ENCODE measurements at regions not wholly inside any gene's neighbourhood (a gene's known extent, or its start where the extent isn't known, plus 50 kb on each side); places are given as distances from the start of the nearest gene placed in this dataset.

DNA sequence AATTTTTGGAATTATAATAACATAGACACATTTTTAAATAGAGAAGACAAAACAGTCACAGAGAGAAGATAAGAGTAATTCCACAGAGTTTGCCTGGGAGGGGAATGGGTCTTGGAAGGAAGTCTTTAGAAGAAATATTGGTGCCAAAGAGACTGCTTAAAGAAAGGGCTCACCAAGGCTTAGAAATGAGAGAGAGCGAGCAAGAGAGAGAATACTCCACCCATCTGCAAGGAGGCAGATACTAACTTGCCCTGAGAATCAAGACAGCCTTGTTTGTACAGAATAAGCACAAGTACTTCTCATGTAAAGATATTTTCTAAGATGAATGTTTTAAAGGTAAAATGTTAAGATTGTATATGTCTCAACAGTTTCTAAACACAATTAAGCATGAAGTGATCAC lies 165.5 kb downstream of the SLC38A4 start:
- TF ChIP-seq, protein P1, sequence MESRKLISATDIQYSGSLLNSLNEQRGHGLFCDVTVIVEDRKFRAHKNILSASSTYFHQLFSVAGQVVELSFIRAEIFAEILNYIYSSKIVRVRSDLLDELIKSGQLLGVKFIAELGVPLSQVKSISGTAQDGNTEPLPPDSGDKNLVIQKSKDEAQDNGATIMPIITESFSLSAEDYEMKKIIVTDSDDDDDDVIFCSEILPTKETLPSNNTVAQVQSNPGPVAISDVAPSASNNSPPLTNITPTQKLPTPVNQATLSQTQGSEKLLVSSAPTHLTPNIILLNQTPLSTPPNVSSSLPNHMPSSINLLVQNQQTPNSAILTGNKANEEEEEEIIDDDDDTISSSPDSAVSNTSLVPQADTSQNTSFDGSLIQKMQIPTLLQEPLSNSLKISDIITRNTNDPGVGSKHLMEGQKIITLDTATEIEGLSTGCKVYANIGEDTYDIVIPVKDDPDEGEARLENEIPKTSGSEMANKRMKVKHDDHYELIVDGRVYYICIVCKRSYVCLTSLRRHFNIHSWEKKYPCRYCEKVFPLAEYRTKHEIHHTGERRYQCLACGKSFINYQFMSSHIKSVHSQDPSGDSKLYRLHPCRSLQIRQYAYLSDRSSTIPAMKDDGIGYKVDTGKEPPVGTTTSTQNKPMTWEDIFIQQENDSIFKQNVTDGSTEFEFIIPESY (IDR thresholded peaks at IDR 0.05; ENCODE audit: extremely low read depth, insufficient replicate concordance, low read length): no peak
- TF ChIP-seq SRF (IDR thresholded peaks at IDR 0.05; ENCODE audit: low read depth): no peak
- TF ChIP-seq, protein P2, sequence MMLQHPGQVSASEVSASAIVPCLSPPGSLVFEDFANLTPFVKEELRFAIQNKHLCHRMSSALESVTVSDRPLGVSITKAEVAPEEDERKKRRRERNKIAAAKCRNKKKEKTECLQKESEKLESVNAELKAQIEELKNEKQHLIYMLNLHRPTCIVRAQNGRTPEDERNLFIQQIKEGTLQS (IDR thresholded peaks at IDR 0.05): no peak
- TF ChIP-seq, protein P3, sequence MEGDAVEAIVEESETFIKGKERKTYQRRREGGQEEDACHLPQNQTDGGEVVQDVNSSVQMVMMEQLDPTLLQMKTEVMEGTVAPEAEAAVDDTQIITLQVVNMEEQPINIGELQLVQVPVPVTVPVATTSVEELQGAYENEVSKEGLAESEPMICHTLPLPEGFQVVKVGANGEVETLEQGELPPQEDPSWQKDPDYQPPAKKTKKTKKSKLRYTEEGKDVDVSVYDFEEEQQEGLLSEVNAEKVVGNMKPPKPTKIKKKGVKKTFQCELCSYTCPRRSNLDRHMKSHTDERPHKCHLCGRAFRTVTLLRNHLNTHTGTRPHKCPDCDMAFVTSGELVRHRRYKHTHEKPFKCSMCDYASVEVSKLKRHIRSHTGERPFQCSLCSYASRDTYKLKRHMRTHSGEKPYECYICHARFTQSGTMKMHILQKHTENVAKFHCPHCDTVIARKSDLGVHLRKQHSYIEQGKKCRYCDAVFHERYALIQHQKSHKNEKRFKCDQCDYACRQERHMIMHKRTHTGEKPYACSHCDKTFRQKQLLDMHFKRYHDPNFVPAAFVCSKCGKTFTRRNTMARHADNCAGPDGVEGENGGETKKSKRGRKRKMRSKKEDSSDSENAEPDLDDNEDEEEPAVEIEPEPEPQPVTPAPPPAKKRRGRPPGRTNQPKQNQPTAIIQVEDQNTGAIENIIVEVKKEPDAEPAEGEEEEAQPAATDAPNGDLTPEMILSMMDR (IDR thresholded peaks at IDR 0.05 in 2 of 3, conservative IDR thresholded peaks at IDR 0.05 in 1 of 3; ENCODE audit: borderline replicate concordance in 1 of 3, insufficient read depth in 1 of 3, low read depth in 2 of 3, low read length in 2 of 3): no peak
- no peak for TF ChIP-seq POLR2A (IDR thresholded peaks at IDR 0.05; ENCODE audit: borderline replicate concordance, extremely low read depth, insufficient read depth, insufficient read length)
- no peak for TF ChIP-seq EZH2phosphoT487 (IDR thresholded peaks at IDR 0.05; ENCODE audit: borderline replicate concordance)
- TF ChIP-seq TCF7L2 (IDR thresholded peaks at IDR 0.05; ENCODE audit: borderline replicate concordance, extremely low read depth, insufficient read depth, insufficient read length): no peak
- TF ChIP-seq, protein P4, sequence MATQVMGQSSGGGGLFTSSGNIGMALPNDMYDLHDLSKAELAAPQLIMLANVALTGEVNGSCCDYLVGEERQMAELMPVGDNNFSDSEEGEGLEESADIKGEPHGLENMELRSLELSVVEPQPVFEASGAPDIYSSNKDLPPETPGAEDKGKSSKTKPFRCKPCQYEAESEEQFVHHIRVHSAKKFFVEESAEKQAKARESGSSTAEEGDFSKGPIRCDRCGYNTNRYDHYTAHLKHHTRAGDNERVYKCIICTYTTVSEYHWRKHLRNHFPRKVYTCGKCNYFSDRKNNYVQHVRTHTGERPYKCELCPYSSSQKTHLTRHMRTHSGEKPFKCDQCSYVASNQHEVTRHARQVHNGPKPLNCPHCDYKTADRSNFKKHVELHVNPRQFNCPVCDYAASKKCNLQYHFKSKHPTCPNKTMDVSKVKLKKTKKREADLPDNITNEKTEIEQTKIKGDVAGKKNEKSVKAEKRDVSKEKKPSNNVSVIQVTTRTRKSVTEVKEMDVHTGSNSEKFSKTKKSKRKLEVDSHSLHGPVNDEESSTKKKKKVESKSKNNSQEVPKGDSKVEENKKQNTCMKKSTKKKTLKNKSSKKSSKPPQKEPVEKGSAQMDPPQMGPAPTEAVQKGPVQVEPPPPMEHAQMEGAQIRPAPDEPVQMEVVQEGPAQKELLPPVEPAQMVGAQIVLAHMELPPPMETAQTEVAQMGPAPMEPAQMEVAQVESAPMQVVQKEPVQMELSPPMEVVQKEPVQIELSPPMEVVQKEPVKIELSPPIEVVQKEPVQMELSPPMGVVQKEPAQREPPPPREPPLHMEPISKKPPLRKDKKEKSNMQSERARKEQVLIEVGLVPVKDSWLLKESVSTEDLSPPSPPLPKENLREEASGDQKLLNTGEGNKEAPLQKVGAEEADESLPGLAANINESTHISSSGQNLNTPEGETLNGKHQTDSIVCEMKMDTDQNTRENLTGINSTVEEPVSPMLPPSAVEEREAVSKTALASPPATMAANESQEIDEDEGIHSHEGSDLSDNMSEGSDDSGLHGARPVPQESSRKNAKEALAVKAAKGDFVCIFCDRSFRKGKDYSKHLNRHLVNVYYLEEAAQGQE (IDR thresholded peaks at IDR 0.05; ENCODE audit: low read depth): no peak
- TF ChIP-seq EZH2 (IDR thresholded peaks at IDR 0.05): no peak

All from HCT116 (cell line).